K562 (cell line): ENCODE measurements at regions not wholly inside any gene's neighbourhood (a gene's known extent, or its start where the extent isn't known, plus 50 kb on each side); places are given as distances from the start of the nearest gene placed in this dataset.

Experiments
- ATAC-seq: fragments of 200-7000 bp; cut with Tn5 transposase; 3 replicates; pipeline ENCODE4 v1.9.1; 2020; ENCODE audit warnings: moderate library complexity
- BruUV-seq: library from RNA; stranded (reverse); fragments of 400-500 nt; replicated peaks from 2 replicates; lab custom pipeline; 2021; lab: Mats Ljungman, UMichigan
- CTCF ChIA-PET: fragments of 300-600 bp; formaldehyde crosslinking; extraction: SDS; loops from one replicate; lab custom pipeline; 2021; ENCODE audit warnings: low intra/inter-chr PET ratio; lab: Yijun Ruan, JAX
- POLR2A ChIA-PET: fragments of 300-600, 350-650 bp; sonication (Branson Sonifier 250); formaldehyde crosslinking; extraction: SDS; loops from one replicate; lab custom pipeline; 2021; ENCODE audit warnings: antibody characterized with exemption, inconsistent platforms; lab: Yijun Ruan, JAX
- DNase-seq, 4 experiments: peaks; one replicate each; pipeline versions ENCODE4 v3.0.0 to v3.0.0-alpha.2; 2011 to 2018; ENCODE audit warnings: low spot score in 3 of 4, mixed read lengths in 3 of 4; ENCODE audit errors: extremely low read depth in 1 of 4
- FAIRE-seq: peaks from 2 replicates; lab custom pipeline; 2011; peaks lifted over from hg19 to GRCh38; lab: Jason Lieb, UNC
- H2AFZ ChIP-seq: 2 replicates; pipeline ENCODE4 v1.6.0; 2011; ENCODE audit warnings: low read depth, low read length, control low read depth, inconsistent platforms
- H3K27ac ChIP-seq: fragments of 200-600 bp; 3 replicates; pipeline ENCODE4 v1.8.0; 2011; ENCODE audit warnings: low read depth, mild to moderate bottlenecking, control low read depth, inconsistent platforms, low read length, moderate library complexity, mixed read lengths; ENCODE audit errors: extremely low read depth
- H3K27me3 ChIP-seq, 2 experiments: fragments of 300-600 bp in 1 of 2; 2 replicates in 1 of 2; 3 replicates in 1 of 2; pipeline versions ENCODE4 v1.6.0 to v1.8.0; 2011; ENCODE audit warnings: inconsistent platforms in 2 of 2, low read length in 2 of 2, mild to moderate bottlenecking in 1 of 2, mixed read lengths in 1 of 2, moderate library complexity in 1 of 2; ENCODE audit not compliant: control insufficient read depth in 2 of 2, insufficient read depth in 2 of 2
- H3K36me3 ChIP-seq: fragments of 300-600 bp; 3 replicates; pipeline ENCODE4 v1.8.0; 2011; ENCODE audit warnings: mild to moderate bottlenecking, low read length, inconsistent platforms; ENCODE audit not compliant: control insufficient read depth, insufficient read depth
- H3K4me1 ChIP-seq, 2 experiments: fragments of 200-600 bp in 1 of 2; replicated peaks in 1 of 2; 2 replicates in 1 of 2; 3 replicates in 1 of 2; pipeline versions ENCODE4 v1.5.1 to v1.8.0; 2011; ENCODE audit warnings: inconsistent platforms in 2 of 2, low read length in 2 of 2, mild to moderate bottlenecking in 1 of 2, mixed read lengths in 1 of 2, moderate library complexity in 1 of 2; ENCODE audit not compliant: control insufficient read depth in 2 of 2, insufficient read depth in 2 of 2
- H3K4me2 ChIP-seq: 2 replicates; pipeline ENCODE4 v1.6.1; 2011; ENCODE audit warnings: low read length, control low read depth, inconsistent platforms, mixed read lengths; ENCODE audit not compliant: insufficient read depth
- H3K4me3 ChIP-seq: fragments of 200-600 bp; sonication (generic), shearing (Covaris generic); 2 replicates; pipeline ENCODE4 v1.5.1; 2016; ENCODE audit warnings: control low read depth, inconsistent platforms
- H3K79me2 ChIP-seq: fragments of 200-600 bp; 3 replicates; pipeline ENCODE4 v1.8.0; 2011; ENCODE audit warnings: low read length, inconsistent platforms; ENCODE audit not compliant: control insufficient read depth, insufficient read depth
- H3K9ac ChIP-seq, 2 experiments: 2 replicates each; pipeline versions ENCODE4 v1.6.0 to v1.6.1; 2011; ENCODE audit warnings: low read depth in 2 of 2, low read length in 2 of 2, control low read depth in 1 of 2, inconsistent platforms in 1 of 2, mild to moderate bottlenecking in 1 of 2, mixed read lengths in 1 of 2; ENCODE audit not compliant: insufficient read depth in 1 of 2
- H3K9me1 ChIP-seq: one replicate; pipeline ENCODE4 v1.6.0; 2011; ENCODE audit warnings: inconsistent platforms, mild to moderate bottlenecking, low read length, moderate library complexity; ENCODE audit not compliant: control insufficient read depth, insufficient read depth
- H3K9me3 ChIP-seq: replicated peaks from 2 replicates; pipeline ENCODE4 v1.5.1; 2011; ENCODE audit warnings: low read depth, low read length, inconsistent platforms; ENCODE audit not compliant: control insufficient read depth, insufficient read depth
- H4K20me1 ChIP-seq: replicated peaks from 2 replicates; pipeline ENCODE4 v1.6.1; 2011; ENCODE audit warnings: low read length, inconsistent platforms, mixed read lengths; ENCODE audit not compliant: control insufficient read depth, insufficient read depth
- ARHGAP35 ChIP-seq: fragments of 450-650 bp; IDR thresholded peaks from 2 replicates; pipeline ENCODE4 v1.6.1; 2018; ENCODE audit not compliant: partially characterized antibody
- CC2D1A ChIP-seq: fragments of 450-650 bp; IDR thresholded peaks from 2 replicates; pipeline ENCODE4 v1.6.1; 2017; ENCODE audit warnings: mild to moderate bottlenecking
- KLF6 ChIP-seq: fragments of 250-450 bp; sonication (Bioruptor Pico); IDR thresholded peaks from 2 replicates; pipeline ENCODE4 v1.4.0; 2020; ENCODE audit warnings: mild to moderate bottlenecking, moderate library complexity, borderline replicate concordance
- MAFF ChIP-seq: IDR thresholded peaks from 2 replicates; pipeline ENCODE4 v1.6.1; 2012; ENCODE audit warnings: low read length, improper control_type of control experiment
- MXI1 ChIP-seq: IDR thresholded peaks from 2 replicates; pipeline ENCODE4 v1.6.1; 2011; ENCODE audit warnings: low read depth, mild to moderate bottlenecking, improper control_type of control experiment, low read length
- POLR3G ChIP-seq: IDR thresholded peaks from 2 replicates; pipeline ENCODE4 v1.6.1; 2011; ENCODE audit not compliant: insufficient read length, insufficient replicate concordance; ENCODE audit errors: extremely low read depth
- PRMT5 ChIP-seq: sonication (generic); formaldehyde crosslinking; IDR thresholded peaks from 2 replicates; pipeline ENCODE4 v1.5.0; 2020; ENCODE audit warnings: missing genetic modification reagents
- ZNF224 ChIP-seq: sonication (generic); formaldehyde crosslinking; IDR thresholded peaks from 2 replicates; pipeline ENCODE4 v1.8.0; 2022; ENCODE audit warnings: mild to moderate bottlenecking, missing genetic modification reagents
- ZNF311 ChIP-seq: fragments of 250-450 bp; sonication (Bioruptor Pico); IDR thresholded peaks from 2 replicates; pipeline ENCODE4 v1.4.0; 2020; ENCODE audit warnings: mild to moderate bottlenecking, moderate library complexity
- ZNF347 ChIP-seq: fragments of 450-650 bp; formaldehyde crosslinking; IDR thresholded peaks from 2 replicates; pipeline ENCODE4 v1.4.0; 2020; ENCODE audit warnings: low read depth, mild to moderate bottlenecking, moderate library complexity
- WGBS: fragments of 100-300 bp; shearing (Covaris generic); methylation state at CpG from one replicate; pipeline ENCODE4 v1.1.6; 2016; ENCODE audit warnings: low coverage, mixed read lengths; ENCODE audit not compliant: insufficient coverage; ENCODE audit errors: missing lambda C conversion rate; 5-methylcytosine and 5-hydroxymethylcytosine counted together
- in situ Hi-C: fragments of 300-500 bp; cut with MboI; formaldehyde crosslinking; loops from 4 replicates; pipeline ENCODE4 v1.15.0; 2018; ENCODE audit warnings: inconsistent platforms, mixed read lengths
- intact Hi-C: fragments of 100-400 bp; cut with micrococcal nuclease; formaldehyde crosslinking; loops from 2 replicates; pipeline ENCODE4 v1.14.2; 2022
- TF ChIP-seq, protein P1 (sequence below): sonication (generic); formaldehyde crosslinking; IDR thresholded peaks from 2 replicates; pipeline ENCODE4 v1.8.1; 2023; ENCODE audit warnings: mild to moderate bottlenecking, missing genetic modification reagents
- TF ChIP-seq, protein P2 (sequence below): fragments of 250-450 bp; sonication (Bioruptor Pico); IDR thresholded peaks from 2 replicates; pipeline ENCODE4 v1.4.0; 2020; ENCODE audit warnings: mild to moderate bottlenecking, moderate library complexity
- TF ChIP-seq, protein P3 (sequence below): fragments of 250-450 bp; sonication (Bioruptor Pico); IDR thresholded peaks from 2 replicates; pipeline ENCODE4 v1.5.1; 2021; ENCODE audit warnings: mild to moderate bottlenecking
- TF ChIP-seq, protein P4 (sequence below): fragments of 250-450 bp; sonication (Bioruptor Pico); IDR thresholded peaks from 2 replicates; pipeline ENCODE4 v1.5.0; 2020; ENCODE audit warnings: mild to moderate bottlenecking, borderline replicate concordance
- TF ChIP-seq, protein P5 (sequence below): fragments of 250-450 bp; sonication (Bioruptor Pico); IDR thresholded peaks from 2 replicates; pipeline ENCODE4 v1.9.0; 2021; ENCODE audit warnings: mild to moderate bottlenecking

DNA sequence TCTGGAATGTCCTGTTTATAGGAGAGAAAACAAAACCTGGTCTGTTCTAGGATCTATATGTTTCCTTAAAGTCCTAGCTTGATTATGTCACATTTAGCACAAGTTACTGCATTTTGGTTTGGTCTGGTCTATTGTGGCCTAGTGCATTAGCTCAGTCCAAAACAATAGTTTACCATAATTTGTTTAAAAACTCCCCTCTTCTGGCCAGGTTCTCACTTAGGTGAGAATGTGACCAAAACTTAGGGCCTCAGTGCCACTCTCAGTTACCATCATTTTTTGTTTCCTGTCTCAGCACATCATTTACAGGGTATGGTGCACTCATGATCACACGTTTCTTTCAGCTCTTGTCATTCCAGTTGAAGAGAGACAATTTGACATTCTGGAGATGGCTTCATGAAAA, 378.5 kb downstream of the KLHL4 start:
- in situ Hi-C loops, result no loop called here
- WGBS, result 0% methylated on average over 1 of the region's 1 CpG
- Histone ChIP-seq H3K4me2 (no peak overlapping the region), H3K9ac (no peak overlapping the region), H3K9me3 (no peaks in the 10 kb centered on the region), H3K27ac (no peak overlapping the region), H3K79me2 (no peaks in the 10 kb centered on the region), H3K27me3 (no peaks in the 10 kb centered on the region), H3K9me1 (no peaks in the 10 kb centered on the region), H4K20me1 (no peaks in the 10 kb centered on the region), H3K4me1 (no peaks in the 10 kb centered on the region), H3K36me3 (no peaks in the 10 kb centered on the region), H2AFZ (no peak overlapping the region), H3K4me3 (no peak overlapping the region)
- ChIA-PET CTCF (no interaction called here), POLR2A (no interaction called here)
- ATAC-seq (no peak), DNase-seq (no peak), FAIRE-seq (no peak)
- intact Hi-C loops, result no loop called here
- BruUV-seq, result no TSS peak
- no peak for TF ChIP-seq MXI1
- TF ChIP-seq POLR3G, result no peak
- TF ChIP-seq ZNF311 (CRISPR knock-in tag), result no peak
- no peak for TF ChIP-seq CC2D1A
- TF ChIP-seq PRMT5 (CRISPR knock-in tag), result no peak
- TF ChIP-seq, protein P1, sequence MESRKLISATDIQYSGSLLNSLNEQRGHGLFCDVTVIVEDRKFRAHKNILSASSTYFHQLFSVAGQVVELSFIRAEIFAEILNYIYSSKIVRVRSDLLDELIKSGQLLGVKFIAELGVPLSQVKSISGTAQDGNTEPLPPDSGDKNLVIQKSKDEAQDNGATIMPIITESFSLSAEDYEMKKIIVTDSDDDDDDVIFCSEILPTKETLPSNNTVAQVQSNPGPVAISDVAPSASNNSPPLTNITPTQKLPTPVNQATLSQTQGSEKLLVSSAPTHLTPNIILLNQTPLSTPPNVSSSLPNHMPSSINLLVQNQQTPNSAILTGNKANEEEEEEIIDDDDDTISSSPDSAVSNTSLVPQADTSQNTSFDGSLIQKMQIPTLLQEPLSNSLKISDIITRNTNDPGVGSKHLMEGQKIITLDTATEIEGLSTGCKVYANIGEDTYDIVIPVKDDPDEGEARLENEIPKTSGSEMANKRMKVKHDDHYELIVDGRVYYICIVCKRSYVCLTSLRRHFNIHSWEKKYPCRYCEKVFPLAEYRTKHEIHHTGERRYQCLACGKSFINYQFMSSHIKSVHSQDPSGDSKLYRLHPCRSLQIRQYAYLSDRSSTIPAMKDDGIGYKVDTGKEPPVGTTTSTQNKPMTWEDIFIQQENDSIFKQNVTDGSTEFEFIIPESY, result no peak
- TF ChIP-seq, protein P2, sequence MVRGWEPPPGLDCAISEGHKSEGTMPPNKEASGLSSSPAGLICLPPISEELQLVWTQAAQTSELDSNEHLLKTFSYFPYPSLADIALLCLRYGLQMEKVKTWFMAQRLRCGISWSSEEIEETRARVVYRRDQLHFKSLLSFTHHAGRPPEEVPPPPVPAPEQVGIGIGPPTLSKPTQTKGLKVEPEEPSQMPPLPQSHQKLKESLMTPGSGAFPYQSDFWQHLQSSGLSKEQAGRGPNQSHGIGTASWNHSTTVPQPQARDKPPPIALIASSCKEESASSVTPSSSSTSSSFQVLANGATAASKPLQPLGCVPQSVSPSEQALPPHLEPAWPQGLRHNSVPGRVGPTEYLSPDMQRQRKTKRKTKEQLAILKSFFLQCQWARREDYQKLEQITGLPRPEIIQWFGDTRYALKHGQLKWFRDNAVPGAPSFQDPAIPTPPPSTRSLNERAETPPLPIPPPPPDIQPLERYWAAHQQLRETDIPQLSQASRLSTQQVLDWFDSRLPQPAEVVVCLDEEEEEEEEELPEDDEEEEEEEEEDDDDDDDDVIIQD (CRISPR knock-in tag), result no peak
- TF ChIP-seq, protein P3, sequence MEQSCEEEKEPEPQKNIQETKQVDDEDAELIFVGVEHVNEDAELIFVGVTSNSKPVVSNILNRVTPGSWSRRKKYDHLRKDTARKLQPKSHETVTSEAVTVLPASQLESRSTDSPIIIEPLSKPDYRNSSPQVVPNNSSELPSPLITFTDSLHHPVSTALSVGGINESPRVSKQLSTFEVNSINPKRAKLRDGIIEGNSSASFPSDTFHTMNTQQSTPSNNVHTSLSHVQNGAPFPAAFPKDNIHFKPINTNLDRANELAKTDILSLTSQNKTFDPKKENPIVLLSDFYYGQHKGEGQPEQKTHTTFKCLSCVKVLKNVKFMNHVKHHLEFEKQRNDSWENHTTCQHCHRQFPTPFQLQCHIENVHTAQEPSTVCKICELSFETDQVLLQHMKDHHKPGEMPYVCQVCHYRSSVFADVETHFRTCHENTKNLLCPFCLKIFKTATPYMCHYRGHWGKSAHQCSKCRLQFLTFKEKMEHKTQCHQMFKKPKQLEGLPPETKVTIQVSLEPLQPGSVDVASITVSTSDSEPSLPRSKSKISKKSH (CRISPR knock-in tag), result no peak
- no peak for TF ChIP-seq KLF6 (CRISPR knock-in tag)
- TF ChIP-seq, protein P4, sequence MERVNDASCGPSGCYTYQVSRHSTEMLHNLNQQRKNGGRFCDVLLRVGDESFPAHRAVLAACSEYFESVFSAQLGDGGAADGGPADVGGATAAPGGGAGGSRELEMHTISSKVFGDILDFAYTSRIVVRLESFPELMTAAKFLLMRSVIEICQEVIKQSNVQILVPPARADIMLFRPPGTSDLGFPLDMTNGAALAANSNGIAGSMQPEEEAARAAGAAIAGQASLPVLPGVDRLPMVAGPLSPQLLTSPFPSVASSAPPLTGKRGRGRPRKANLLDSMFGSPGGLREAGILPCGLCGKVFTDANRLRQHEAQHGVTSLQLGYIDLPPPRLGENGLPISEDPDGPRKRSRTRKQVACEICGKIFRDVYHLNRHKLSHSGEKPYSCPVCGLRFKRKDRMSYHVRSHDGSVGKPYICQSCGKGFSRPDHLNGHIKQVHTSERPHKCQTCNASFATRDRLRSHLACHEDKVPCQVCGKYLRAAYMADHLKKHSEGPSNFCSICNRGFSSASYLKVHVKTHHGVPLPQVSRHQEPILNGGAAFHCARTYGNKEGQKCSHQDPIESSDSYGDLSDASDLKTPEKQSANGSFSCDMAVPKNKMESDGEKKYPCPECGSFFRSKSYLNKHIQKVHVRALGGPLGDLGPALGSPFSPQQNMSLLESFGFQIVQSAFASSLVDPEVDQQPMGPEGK, result no peak
- TF ChIP-seq ZNF347, result no peak
- TF ChIP-seq ARHGAP35, result no peak
- TF ChIP-seq ZNF224, result no peak
- TF ChIP-seq MAFF, result no peak
- TF ChIP-seq, protein P5, sequence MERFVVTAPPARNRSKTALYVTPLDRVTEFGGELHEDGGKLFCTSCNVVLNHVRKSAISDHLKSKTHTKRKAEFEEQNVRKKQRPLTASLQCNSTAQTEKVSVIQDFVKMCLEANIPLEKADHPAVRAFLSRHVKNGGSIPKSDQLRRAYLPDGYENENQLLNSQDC (CRISPR knock-in tag), result no peak
